ENCODE measurements at regions not wholly inside any gene's neighbourhood (a gene's known extent, or its start where the extent isn't known, plus 50 kb on each side); places are given as distances from the start of the nearest gene placed in this dataset.
"Not testable (repeated sequence)": the region's sequence is repeated elsewhere in the genome, so short reads cannot be mapped to it uniquely, and the experiment has no call there.

DNA sequence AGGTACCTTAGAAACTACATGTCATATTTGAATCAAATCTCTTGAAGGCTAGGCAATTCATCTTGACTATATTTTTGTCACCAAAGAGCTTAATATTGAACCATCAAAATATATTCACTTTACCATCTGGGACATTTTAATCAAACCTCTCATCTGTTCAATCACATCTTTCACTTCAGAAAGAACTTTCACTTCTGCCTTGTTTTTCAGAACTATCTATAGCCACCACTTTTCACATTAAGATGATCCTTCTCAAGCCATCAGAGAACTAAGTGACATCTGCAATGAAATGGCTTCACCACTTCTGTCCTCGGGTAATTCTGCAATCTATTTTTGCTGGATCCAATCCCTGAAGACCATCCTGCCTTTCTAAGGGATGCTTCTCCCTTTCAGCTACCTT, 57.8 kb downstream of the OR2B2 start:
- Mint-ChIP-seq H3K4me3 (no peak overlapping the region), H3K36me3 (ENCODE audit: low read depth) (no peaks in the 10 kb centered on the region), H3K27me3 (peaks cover 17% of the 10 kb centered on the region), H3K27ac (no peak overlapping the region), H3K9me3 (no peaks in the 10 kb centered on the region), H3K4me1 (no peaks in the 10 kb centered on the region)
- ChIA-PET CTCF (no interaction called here), POLR2A (interaction anchor here (0.9 to 1.3 kb wide), 4 partner anchors 10 to 36 kb away, joined by 3 to 6 read pairs (median 4); a partner anchor contains a TSS)
- DNase-seq: no peak

DNA sequence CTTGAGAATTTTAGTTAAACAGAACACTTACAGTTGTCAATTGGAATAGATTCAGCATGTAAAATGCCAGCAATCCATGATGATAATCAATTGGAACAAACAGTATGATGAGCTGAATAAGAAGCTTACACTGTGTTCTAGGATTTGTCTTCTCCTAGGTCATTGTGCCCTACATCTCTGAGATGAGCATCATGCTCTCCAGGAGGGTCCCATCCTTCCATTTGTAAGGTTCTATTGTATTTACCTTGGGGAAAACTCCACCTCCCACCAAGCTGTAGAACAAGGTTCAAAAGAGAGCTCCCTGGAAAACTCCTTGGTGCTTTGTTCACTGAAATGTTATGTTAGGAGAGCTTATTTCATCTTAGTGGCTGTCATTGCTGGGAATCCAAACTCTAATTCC, 60.8 kb downstream of the OR2B2 start:
- Mint-ChIP-seq H3K36me3 (ENCODE audit: low read depth) (no peaks in the 10 kb centered on the region), H3K27me3 (peaks cover 22% of the 10 kb centered on the region), H3K27ac (no peak overlapping the region), H3K4me1 (no peaks in the 10 kb centered on the region), H3K4me3 (no peak overlapping the region), H3K9me3 (no peaks in the 10 kb centered on the region)
- DNase-seq: no peak
- ChIA-PET POLR2A (interaction anchor here (1.9 to 5.7 kb wide), 4 partner anchors 13 to 41 kb away, joined by 5 to 71 read pairs (median 30); a partner anchor contains a TSS), CTCF (interaction anchor here (0.8 kb wide), 1 partner anchor 39 kb away, joined by 3 read pairs; a partner anchor contains a TSS)

DNA sequence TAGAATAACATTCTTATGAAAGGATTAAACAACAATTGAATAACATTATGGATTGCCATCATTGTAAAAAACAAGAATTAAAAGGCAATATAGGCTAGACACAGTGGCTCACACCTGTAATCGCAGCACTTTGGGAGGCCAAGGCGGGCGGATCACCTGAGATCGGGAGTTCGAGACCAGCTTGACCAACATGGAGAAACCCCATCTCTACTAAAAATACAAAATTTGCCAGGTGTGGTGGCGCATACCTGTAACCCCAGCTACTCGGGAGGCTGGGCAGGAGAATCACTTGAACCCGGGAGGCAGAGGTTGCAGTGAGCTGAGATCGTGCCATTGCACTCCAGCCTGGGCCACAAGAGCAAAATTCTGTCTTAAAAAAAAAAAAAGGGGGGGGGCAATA, 63.2 kb downstream of the OR2B2 start:
- peaks cover 18% of the 10 kb centered on the region for H3K27me3 Mint-ChIP-seq
- ChIA-PET POLR2A (interaction anchor here (0.6 to 5.7 kb wide), 4 partner anchors 11 to 46 kb away, joined by 3 to 71 read pairs (median 30); a partner anchor contains a TSS), CTCF (interaction anchor here (1.3 kb wide), 1 partner anchor 16 kb away, joined by 7 read pairs; a partner anchor contains a TSS)
- not testable (repeated sequence) for H3K4me1 Mint-ChIP-seq; H3K4me3 Mint-ChIP-seq; H3K36me3 Mint-ChIP-seq (ENCODE audit: low read depth); H3K9me3 Mint-ChIP-seq; DNase-seq; H3K27ac Mint-ChIP-seq

DNA sequence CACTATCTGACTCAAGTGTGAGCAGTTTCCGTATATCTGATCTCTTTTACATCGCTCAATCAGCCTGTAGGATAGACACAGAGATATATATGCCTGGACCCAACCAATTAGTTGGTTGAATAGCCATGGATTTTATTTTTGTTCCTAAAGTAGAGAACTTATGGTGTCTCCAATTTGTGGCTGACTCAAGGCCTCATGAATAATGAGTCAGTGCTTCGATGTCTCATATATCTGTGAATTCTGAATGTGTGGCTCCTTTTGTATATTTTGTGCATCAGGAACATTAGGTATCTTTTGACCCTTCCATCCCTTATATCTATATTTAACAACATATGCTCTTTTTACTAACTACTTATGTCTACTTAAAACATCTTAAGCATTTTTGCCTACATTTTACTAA, 64.5 kb downstream of the OR2B2 start:
- peaks cover 17% of the 10 kb centered on the region for H3K27me3 Mint-ChIP-seq
- no peak overlapping the region for H3K4me3 Mint-ChIP-seq
- no peaks in the 10 kb centered on the region for H3K4me1 Mint-ChIP-seq
- CTCF ChIA-PET: no interaction called here
- no peaks in the 10 kb centered on the region for H3K9me3 Mint-ChIP-seq
- peaks cover 5% of the 10 kb centered on the region for H3K36me3 Mint-ChIP-seq (ENCODE audit: low read depth)
- POLR2A ChIA-PET: interaction anchor here (1.2 to 1.5 kb wide), 2 partner anchors 9 to 17 kb away, joined by 6 to 10 read pairs; a partner anchor contains a TSS
- no peak for DNase-seq
- H3K27ac Mint-ChIP-seq: no peak overlapping the region

DNA sequence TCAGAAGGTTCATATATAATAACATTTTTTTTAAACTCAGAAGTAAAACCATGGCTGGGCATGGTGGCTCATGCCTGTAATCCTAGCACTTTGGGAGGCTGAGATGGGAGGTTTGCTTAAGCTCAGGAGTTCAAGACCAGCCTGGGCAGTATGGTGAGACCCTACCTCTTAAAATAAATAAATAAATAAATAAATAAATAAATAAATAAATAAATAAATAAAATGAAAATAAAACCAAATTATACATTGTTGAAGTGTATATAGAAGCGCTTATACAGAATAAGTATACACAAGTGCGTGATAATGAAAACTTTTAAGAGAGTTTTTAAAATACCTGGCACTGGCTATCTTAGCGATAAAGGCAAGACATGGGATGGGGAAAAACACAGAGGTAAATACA, 71.6 kb downstream of the OR2B2 start:
- POLR2A ChIA-PET: interaction anchor here (0.7 to 3.7 kb wide), 9 partner anchors 11 to 53 kb away, joined by 3 to 68 read pairs (median 4); a partner anchor contains a TSS
- no peaks in the 10 kb centered on the region for H3K9me3 Mint-ChIP-seq

DNA sequence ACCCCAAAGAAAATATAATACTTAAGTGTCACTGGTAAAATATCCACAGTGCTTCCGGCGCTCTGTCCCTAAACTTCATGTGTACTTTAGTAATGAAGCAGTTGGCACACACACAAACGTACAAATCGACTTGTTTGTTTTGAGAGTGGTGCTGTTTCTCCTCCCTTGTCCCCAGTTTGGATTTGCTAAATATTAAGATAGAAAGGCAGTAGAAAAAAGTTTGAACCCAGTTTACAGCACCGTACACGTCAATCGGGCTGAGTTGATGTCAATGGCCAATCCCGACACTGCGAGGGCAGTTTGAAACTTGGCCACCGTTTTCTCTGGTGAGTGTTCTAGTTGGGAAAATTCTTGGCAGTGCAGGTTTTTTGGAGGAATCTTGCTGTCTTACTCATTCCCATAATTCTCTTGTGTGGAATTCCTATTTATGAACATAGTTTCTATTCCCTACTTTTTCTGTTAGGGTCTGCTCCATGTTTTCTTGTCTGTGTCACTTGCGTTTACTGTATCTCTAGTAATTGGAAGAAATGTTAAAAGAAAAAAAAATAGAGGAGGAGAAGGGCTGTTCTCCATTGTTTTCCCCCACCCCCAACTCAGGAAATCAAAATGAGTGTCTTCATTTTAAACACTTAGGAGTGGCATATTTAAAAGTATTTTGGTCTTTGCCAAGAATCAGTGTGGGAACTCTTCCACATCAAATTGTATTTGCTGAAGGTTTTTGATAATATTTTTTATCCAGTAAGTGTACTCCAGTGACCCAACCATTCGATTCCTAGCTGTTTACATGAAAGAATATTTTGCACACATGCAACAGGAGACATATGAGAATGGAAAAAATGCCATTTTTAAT, 72.3 kb downstream of the OR2B2 start:
- CTCF ChIA-PET: interaction anchor here (1.6 to 9.8 kb wide), 2 partner anchors 29 to 692 kb away, joined by 5 to 166 read pairs; a partner anchor contains a TSS
- Mint-ChIP-seq H3K9me3 (no peaks in the 10 kb centered on the region), H3K27me3 (no peaks in the 10 kb centered on the region), H3K36me3 (ENCODE audit: low read depth) (peaks cover 25% of the 10 kb centered on the region), H3K4me1 (peaks cover 22% of the 10 kb centered on the region), H3K4me3 (no peak overlapping the region), H3K27ac (no peak overlapping the region)
- DNase-seq: peak; percentile 47
- POLR2A ChIA-PET: interaction anchor here (0.7 to 11.8 kb wide), 27 partner anchors 7 to 1818 kb away, joined by 3 to 2396 read pairs (median 10); partner anchors contain the start of genes ZKSCAN8 and ZNF184

More for the DNA sequence above, 71.6 kb downstream of the OR2B2 start:
- DNase-seq: no peak
- peaks cover 21% of the 10 kb centered on the region for H3K36me3 Mint-ChIP-seq (ENCODE audit: low read depth)
- H3K4me3 Mint-ChIP-seq: no peak overlapping the region
- H3K4me1 Mint-ChIP-seq: peaks cover 17% of the 10 kb centered on the region
- no peaks in the 10 kb centered on the region for H3K27me3 Mint-ChIP-seq
- H3K27ac Mint-ChIP-seq: no peak overlapping the region
- CTCF ChIA-PET: no interaction called here

DNA sequence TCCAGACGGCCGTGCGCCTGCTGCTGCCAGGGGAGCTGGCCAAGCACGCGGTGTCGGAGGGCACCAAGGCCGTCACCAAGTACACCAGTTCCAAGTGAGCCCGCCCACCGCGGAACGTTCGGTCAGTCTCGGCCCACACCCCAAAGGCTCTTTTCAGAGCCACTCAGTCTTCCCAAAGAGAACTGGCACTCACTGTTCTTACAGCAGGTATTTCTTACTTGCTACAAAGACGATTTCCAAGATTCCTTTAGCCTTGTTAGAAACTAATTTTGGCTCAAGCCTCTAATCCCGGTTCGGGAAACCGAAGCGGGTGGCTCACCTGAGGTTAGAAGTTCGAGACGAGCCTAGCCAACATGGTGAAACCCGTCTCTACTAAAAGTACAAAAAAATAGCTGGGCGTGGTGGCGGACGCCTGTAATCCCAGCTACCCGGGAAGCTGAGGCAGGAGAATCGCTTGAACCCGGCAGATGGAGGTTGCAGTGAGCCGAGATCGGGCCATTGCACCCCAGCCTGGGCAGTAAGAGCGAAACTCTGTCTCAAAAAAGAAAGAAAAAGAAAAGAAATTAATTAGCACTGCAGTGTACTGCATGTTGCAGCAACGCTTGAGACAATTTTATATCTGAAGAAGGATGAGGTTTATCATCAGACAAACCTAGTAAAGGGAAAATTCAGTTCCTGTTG, 73.1 kb downstream of the OR2B2 start:
- DNase-seq: peak; percentile 35
- Mint-ChIP-seq H3K36me3 (ENCODE audit: low read depth) (peaks cover 25% of the 10 kb centered on the region), H3K4me3 (no peak overlapping the region), H3K9me3 (no peaks in the 10 kb centered on the region), H3K4me1 (peaks cover 26% of the 10 kb centered on the region), H3K27ac (no peak overlapping the region), H3K27me3 (no peaks in the 10 kb centered on the region)
- POLR2A ChIA-PET: interaction anchor here (0.8 to 11.8 kb wide), 43 partner anchors 8 to 1817 kb away, joined by 3 to 2396 read pairs (median 10); partner anchors contain the start of genes ZKSCAN3, ZKSCAN8, ZNF184 and ZSCAN26
- CTCF ChIA-PET: interaction anchor here (1.1 to 9.8 kb wide), 6 partner anchors 15 to 692 kb away, joined by 3 to 166 read pairs (median 16); a partner anchor contains a TSS

DNA sequence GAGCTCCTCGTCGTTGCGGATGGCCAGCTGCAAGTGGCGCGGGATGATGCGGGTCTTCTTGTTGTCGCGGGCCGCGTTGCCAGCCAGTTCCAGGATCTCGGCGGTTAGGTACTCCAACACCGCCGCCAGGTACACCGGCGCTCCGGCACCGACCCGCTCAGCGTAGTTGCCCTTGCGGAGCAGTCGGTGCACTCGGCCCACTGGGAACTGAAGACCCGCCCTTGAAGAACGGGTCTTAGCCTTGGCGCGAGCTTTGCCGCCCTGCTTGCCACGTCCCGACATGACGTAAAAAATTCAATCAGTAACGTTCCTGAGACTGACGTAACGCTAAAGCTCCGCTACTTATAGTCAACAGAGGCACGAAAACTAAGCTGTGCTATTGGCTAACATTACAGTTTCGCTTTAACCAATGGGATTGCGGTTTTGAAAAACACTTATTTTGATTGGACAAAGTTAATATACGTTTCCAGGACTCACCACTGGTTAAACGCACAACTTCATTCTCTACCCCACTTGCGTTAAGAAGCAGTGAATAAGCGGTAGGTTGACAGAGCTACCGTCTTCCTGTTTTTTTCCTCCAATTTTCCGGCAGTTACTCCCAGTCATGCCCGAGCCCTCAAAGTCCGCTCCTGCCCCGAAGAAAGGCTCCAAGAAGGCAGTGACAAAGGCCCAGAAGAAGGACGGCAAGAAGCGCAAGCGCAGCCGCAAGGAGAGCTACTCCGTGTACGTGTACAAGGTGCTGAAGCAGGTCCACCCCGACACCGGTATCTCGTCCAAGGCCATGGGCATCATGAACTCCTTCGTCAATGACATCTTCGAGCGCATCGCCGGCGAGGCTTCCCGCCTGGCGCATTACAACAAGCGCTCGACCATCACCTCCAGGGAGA, 73.9 kb downstream of the OR2B2 start:
- no peak overlapping the region for H3K27ac Mint-ChIP-seq
- H3K4me1 Mint-ChIP-seq: peaks cover 31% of the 10 kb centered on the region
- DNase-seq: peak; percentile 90
- POLR2A ChIA-PET: interaction anchor here (0.7 to 11.8 kb wide), 59 partner anchors 9 to 1822 kb away, joined by 3 to 2396 read pairs (median 7); partner anchors contain the start of genes ZKSCAN3, ZKSCAN8, ZNF184 and ZSCAN26
- CTCF ChIA-PET: interaction anchor here (0.5 to 9.8 kb wide), 9 partner anchors 14 to 691 kb away, joined by 3 to 166 read pairs (median 15); a partner anchor contains a TSS
- no peaks in the 10 kb centered on the region for H3K9me3 Mint-ChIP-seq
- H3K27me3 Mint-ChIP-seq: no peaks in the 10 kb centered on the region
- H3K36me3 Mint-ChIP-seq (ENCODE audit: low read depth): peaks cover 24% of the 10 kb centered on the region
- H3K4me3 Mint-ChIP-seq: no peak overlapping the region

DNA sequence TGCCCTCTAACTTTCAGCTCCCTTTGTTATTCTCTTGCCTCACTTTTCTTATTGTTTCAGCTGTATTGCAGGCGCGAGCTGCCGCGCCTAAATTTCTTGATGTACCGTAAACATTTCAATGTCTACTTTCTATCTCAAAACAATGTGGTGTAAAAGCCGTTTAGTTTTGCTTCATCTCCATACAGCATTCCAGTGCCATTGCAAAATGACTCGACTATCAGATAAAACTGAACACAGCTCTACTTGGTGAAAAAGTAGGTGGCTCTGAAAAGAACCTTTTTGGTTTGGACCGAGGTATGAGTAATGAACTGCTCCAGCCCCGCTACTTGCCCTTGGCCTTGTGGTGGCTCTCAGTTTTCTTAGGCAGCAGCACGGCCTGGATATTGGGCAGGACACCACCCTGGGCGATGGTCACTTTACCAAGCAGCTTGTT, 74.6 kb downstream of the OR2B2 start:
- H3K36me3 Mint-ChIP-seq (ENCODE audit: low read depth): peaks cover 26% of the 10 kb centered on the region
- H3K9me3 Mint-ChIP-seq: no peaks in the 10 kb centered on the region
- H3K4me3 Mint-ChIP-seq: no peak overlapping the region
- POLR2A ChIA-PET: interaction anchor here (0.8 to 11.8 kb wide), 53 partner anchors 8 to 1821 kb away, joined by 3 to 2396 read pairs (median 10); partner anchors contain the start of genes ZKSCAN3 and ZKSCAN8
- no peaks in the 10 kb centered on the region for H3K27me3 Mint-ChIP-seq
- CTCF ChIA-PET: interaction anchor here (0.5 to 9.8 kb wide), 9 partner anchors 13 to 57 kb away, joined by 3 to 166 read pairs (median 15); a partner anchor contains a TSS
- H3K4me1 Mint-ChIP-seq: peaks cover 33% of the 10 kb centered on the region
- no peak overlapping the region for H3K27ac Mint-ChIP-seq
- no peak for DNase-seq

DNA sequence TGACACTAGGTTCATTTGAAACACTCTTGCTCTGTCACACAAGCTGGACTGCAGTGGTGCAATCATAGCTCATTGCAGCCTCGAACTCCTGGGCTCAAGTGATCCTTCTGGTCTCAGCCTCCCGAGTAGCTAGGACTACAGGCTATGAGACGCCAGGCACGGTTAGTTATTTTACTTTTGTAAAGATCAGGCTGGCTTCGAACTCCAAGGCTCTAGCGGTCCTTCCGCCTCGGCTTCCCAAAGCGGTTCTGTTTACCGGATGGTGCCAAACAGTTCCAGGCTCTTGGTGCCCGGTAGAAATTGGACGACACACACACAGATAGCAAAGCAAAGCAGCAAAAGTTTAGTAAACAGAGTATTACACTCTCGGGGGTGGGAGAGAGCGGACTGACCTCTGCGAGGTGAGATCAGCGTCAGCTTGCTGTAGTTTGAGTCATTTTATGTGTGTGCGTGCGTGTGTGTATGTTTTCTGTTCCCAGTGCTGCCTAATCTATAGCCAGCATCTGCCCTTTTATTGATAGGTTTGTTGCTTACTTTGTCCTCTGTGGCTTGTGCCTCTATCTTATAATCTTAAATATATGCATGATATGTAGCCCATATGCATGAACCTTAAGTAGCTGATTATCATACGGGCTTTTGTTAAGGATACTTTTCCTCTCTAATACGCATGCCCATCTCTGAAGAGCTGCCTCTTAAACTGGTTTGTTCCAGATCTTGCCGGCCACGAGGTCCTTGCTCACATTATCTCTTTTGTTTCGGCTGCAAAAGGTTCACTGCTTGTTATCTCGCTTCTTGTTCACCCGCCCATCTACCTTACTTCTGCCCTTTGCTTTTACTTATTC, 75.2 kb downstream of the OR2B2 start:
- Mint-ChIP-seq H3K4me1 (peaks cover 35% of the 10 kb centered on the region), H3K9me3 (no peaks in the 10 kb centered on the region), H3K4me3 (no peak overlapping the region), H3K27me3 (no peaks in the 10 kb centered on the region), H3K27ac (no peak overlapping the region), H3K36me3 (ENCODE audit: low read depth) (peaks cover 20% of the 10 kb centered on the region)
- ChIA-PET POLR2A (interaction anchor here (0.8 to 11.8 kb wide), 51 partner anchors 8 to 1820 kb away, joined by 3 to 2396 read pairs (median 9); partner anchors contain the start of genes ZKSCAN3 and ZKSCAN8), CTCF (interaction anchor here (0.8 to 9.8 kb wide), 9 partner anchors 13 to 1602 kb away, joined by 3 to 166 read pairs (median 15); a partner anchor contains a TSS)
- peak; percentile 77 for DNase-seq

Measured in activated CD4-positive, alpha-beta memory T cell treated with anti-CD3 and anti-CD28 coated beads, Interleukin-2, amount 10 ng/mL, durations not matched to agents 7 days and 5 days (primary cell).